Raji (cell line): ENCODE measurements at regions not wholly inside any gene's neighbourhood (a gene's known extent, or its start where the extent isn't known, plus 50 kb on each side); places are given as distances from the start of the nearest gene placed in this dataset.

Source experiments
- POLR2A ChIP-seq: IDR thresholded peaks from 2 replicates; pipeline ENCODE4 v1.6.1; 2011; ENCODE audit warnings: low read depth, low read length, control low read depth; ENCODE audit not compliant: insufficient read depth

GRCh38 chr10:110368002-110368401 is 63.3 kb upstream of the SMNDC1 start:
- TF ChIP-seq POLR2A, result no peak

GRCh38 chr10:110368556-110368955 is 63.8 kb upstream of the SMNDC1 start:
- no peak for TF ChIP-seq POLR2A

GRCh38 chr10:110370006-110370405 is 65.3 kb upstream of the SMNDC1 start:
- no peak for TF ChIP-seq POLR2A

- TF ChIP-seq POLR2A, result no peak
These were observed 67.9 kb upstream of the SMNDC1 start for GRCh38 chr10:110372656-110373055.

GRCh38 chr10:110373059-110373458 is 68.3 kb upstream of the SMNDC1 start:
- TF ChIP-seq POLR2A, result no peak

- TF ChIP-seq POLR2A, result no peak
These were observed 69.3 kb upstream of the SMNDC1 start for GRCh38 chr10:110373857-110374654.

- no peak for TF ChIP-seq POLR2A
These were observed 70.4 kb upstream of the SMNDC1 start for GRCh38 chr10:110375121-110375520.

GRCh38 chr10:110376021-110376766 is 71.5 kb upstream of the SMNDC1 start:
- no peak for TF ChIP-seq POLR2A

GRCh38 chr10:110376767-110377160 is 72.0 kb upstream of the SMNDC1 start:
- TF ChIP-seq POLR2A, result no peak

GRCh38 chr10:110378006-110378405 is 73.3 kb upstream of the SMNDC1 start:
- no peak for TF ChIP-seq POLR2A

GRCh38 chr10:110378533-110379108 is 73.9 kb upstream of the SMNDC1 start:
- no peak for TF ChIP-seq POLR2A

- no peak for TF ChIP-seq POLR2A
These were observed 75.1 kb upstream of the SMNDC1 start for GRCh38 chr10:110379831-110380230.

GRCh38 chr10:110380293-110380692 is 75.6 kb upstream of the SMNDC1 start:
- TF ChIP-seq POLR2A, result no peak

GRCh38 chr10:110382695-110383094 is 78.0 kb upstream of the SMNDC1 start:
- no peak for TF ChIP-seq POLR2A

- TF ChIP-seq POLR2A, result no peak
These were observed 82.9 kb upstream of the SMNDC1 start for GRCh38 chr10:110387617-110387982.

- no peak for TF ChIP-seq POLR2A
These were observed 83.4 kb upstream of the SMNDC1 start for GRCh38 chr10:110387983-110388686.

GRCh38 chr10:110388687-110389052 is 84.0 kb upstream of the SMNDC1 start:
- TF ChIP-seq POLR2A, result no peak
